Bronchial epithelial cell (primary cell): ENCODE measurements at regions not wholly inside any gene's neighbourhood (a gene's known extent, or its start where the extent isn't known, plus 50 kb on each side); places are given as distances from the start of the nearest gene placed in this dataset.

Experiments
- DNase-seq: peaks from one replicate; pipeline ENCODE4 v3.0.0-alpha.2; 2010; ENCODE audit warnings: low read depth
- FAIRE-seq: peaks from 2 replicates; lab custom pipeline; 2011; peaks lifted over from hg19 to GRCh38; lab: Jason Lieb, UNC
- H3K27me3 ChIP-seq: 2 replicates; pipeline ENCODE4 v1.5.1; 2011; ENCODE audit warnings: low read length; ENCODE audit not compliant: control insufficient read depth, insufficient read depth
- H3K36me3 ChIP-seq: 2 replicates; pipeline ENCODE4 v1.5.1; 2011; ENCODE audit warnings: low read length; ENCODE audit not compliant: control insufficient read depth, insufficient read depth
- H3K4me3 ChIP-seq: 2 replicates; pipeline ENCODE4 v1.5.1; 2011; ENCODE audit warnings: mild to moderate bottlenecking, low read depth, low read length, control low read depth
- CTCF ChIP-seq: IDR thresholded peaks from 2 replicates; pipeline ENCODE4 v1.5.1; 2011; ENCODE audit warnings: mild to moderate bottlenecking, moderate library complexity, low read length, control low read depth, inconsistent platforms; ENCODE audit not compliant: insufficient read depth, severe bottlenecking

- Histone ChIP-seq H3K27me3 (no peaks in the 10 kb centered on the region), H3K4me3 (no peak overlapping the region), H3K36me3 (no peaks in the 10 kb centered on the region)
- no peak for FAIRE-seq
- no peak for TF ChIP-seq CTCF
- no peak for DNase-seq
These were observed 113.6 kb upstream of the CADM1 start for GRCh38 chr11:115617767-115618166.

GRCh38 chr11:115616971-115617370 is 112.8 kb upstream of the CADM1 start:
- Histone ChIP-seq H3K4me3 (no peak overlapping the region), H3K27me3 (no peaks in the 10 kb centered on the region), H3K36me3 (no peaks in the 10 kb centered on the region)
- no peak for DNase-seq
- FAIRE-seq, result no peak
- TF ChIP-seq CTCF, result no peak

GRCh38 chr11:115613986-115614632 is 109.9 kb upstream of the CADM1 start:
- Histone ChIP-seq H3K4me3 (no peak overlapping the region), H3K27me3 (no peaks in the 10 kb centered on the region), H3K36me3 (no peaks in the 10 kb centered on the region)
- FAIRE-seq (peak; percentile 28), DNase-seq (peak; percentile 85)
- TF ChIP-seq CTCF, result peak; percentile 24

- H3K4me3 ChIP-seq, result no peak overlapping the region
- TF ChIP-seq CTCF, result no peak
- H3K36me3 ChIP-seq, result no peaks in the 10 kb centered on the region
- FAIRE-seq (no peak), DNase-seq (no peak)
- H3K27me3 ChIP-seq, result no peaks in the 10 kb centered on the region
These were observed 108.8 kb upstream of the CADM1 start for GRCh38 chr11:115613004-115613403.

DNA sequence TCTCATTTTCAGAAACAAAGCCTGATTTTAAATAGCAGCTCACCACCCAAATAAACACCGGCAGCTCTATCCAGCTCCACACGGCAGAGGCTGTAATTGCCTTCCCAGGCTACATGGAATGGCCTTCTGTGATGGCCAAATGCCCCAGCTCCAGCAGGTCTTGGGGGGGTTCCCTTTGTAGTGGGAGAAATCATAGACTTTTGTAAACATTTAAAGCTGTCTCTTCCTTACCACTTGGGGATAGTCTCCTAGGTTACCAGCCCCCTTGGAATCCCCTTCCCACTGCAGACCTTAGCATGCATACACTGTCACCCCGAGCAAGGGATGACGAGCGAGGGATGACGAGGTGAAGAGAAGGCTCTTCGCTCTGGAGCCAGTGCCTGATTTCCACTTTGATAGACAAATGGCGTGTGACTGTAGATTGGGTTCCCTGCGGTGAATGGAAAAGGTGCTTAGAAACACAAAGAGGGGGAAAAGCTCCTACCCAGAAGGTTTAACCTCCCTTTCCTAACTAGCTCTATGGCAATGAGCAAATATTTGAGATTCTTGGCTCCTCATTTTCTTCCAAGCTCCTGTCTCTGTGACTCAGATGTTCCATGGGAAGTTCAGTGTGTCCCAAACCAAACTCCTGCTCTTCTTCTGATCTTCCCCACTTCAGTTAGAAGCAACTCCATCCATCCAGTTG is 108.0 kb upstream of the CADM1 start:
- Histone ChIP-seq H3K4me3 (no peak overlapping the region), H3K27me3 (no peaks in the 10 kb centered on the region), H3K36me3 (no peaks in the 10 kb centered on the region)
- FAIRE-seq, result no peak
- no peak for DNase-seq
- TF ChIP-seq CTCF, result no peak
